22Rv1 (cell line): ENCODE measurements at regions not wholly inside any gene's neighbourhood (a gene's known extent, or its start where the extent isn't known, plus 50 kb on each side); places are given as distances from the start of the nearest gene placed in this dataset.
"Not testable (repeated sequence)": the region's sequence is repeated elsewhere in the genome, so short reads cannot be mapped to it uniquely, and the experiment has no call there.

Source experiments
- H3K27ac ChIP-seq: fragments of 450-650 bp; 2 replicates; pipeline ENCODE4 v1.5.1; 2017
- CTCF ChIP-seq: fragments of 450-650 bp; IDR thresholded peaks from 2 replicates; pipeline ENCODE4 v1.5.1; 2017; ENCODE audit warnings: mild to moderate bottlenecking
- ZFX ChIP-seq: fragments of 450-650 bp; IDR thresholded peaks from 2 replicates; pipeline ENCODE4 v1.6.1; 2017; ENCODE audit warnings: antibody characterized with exemption, borderline replicate concordance

- no peak overlapping the region for H3K27ac ChIP-seq
- TF ChIP-seq CTCF (no peak), ZFX (no peak)
These were observed 160.8 kb downstream of the NAA11 start for GRCh38 chr4:79164907-79165610.

GRCh38 chr4:79163981-79164490 lies 161.8 kb downstream of the NAA11 start:
- H3K27ac ChIP-seq = no peak overlapping the region
- TF ChIP-seq ZFX (no peak), CTCF (no peak)

GRCh38 chr4:79160962-79161361 lies 164.9 kb downstream of the NAA11 start:
- H3K27ac ChIP-seq = no peak overlapping the region
- TF ChIP-seq ZFX = no peak
- no peak for TF ChIP-seq CTCF

- not testable (repeated sequence) for H3K27ac ChIP-seq
These were observed 167.2 kb downstream of the NAA11 start for GRCh38 chr4:79158705-79159104.

GRCh38 chr4:79155336-79155735 lies 170.5 kb downstream of the NAA11 start:
- TF ChIP-seq CTCF = no peak
- no peak for TF ChIP-seq ZFX
- H3K27ac ChIP-seq = no peak overlapping the region

- H3K27ac ChIP-seq = no peak overlapping the region
- TF ChIP-seq ZFX (no peak), CTCF (no peak)
These were observed 174.9 kb downstream of the NAA11 start for GRCh38 chr4:79150820-79151416.

GRCh38 chr4:79148369-79148768 lies 177.5 kb downstream of the NAA11 start:
- H3K27ac ChIP-seq = no peak overlapping the region
- no peak for TF ChIP-seq CTCF
- no peak for TF ChIP-seq ZFX
